OCI-LY3 (cell line): ENCODE measurements at regions not wholly inside any gene's neighbourhood (a gene's known extent, or its start where the extent isn't known, plus 50 kb on each side); places are given as distances from the start of the nearest gene placed in this dataset.

Source experiments
- CTCF ChIP-seq: fragments of 200-600, 300-600 bp; sonication (generic); IDR thresholded peaks from 2 replicates; pipeline ENCODE4 v1.5.1; 2014; ENCODE audit warnings: antibody characterized with exemption, low read length, low read depth
- EZH2phosphoT487 ChIP-seq: fragments of 200-600 bp; shearing (Covaris generic); IDR thresholded peaks from 2 replicates; pipeline ENCODE4 v1.6.1; 2018; ENCODE audit warnings: antibody characterized with exemption, mixed run types, low read depth

DNA sequence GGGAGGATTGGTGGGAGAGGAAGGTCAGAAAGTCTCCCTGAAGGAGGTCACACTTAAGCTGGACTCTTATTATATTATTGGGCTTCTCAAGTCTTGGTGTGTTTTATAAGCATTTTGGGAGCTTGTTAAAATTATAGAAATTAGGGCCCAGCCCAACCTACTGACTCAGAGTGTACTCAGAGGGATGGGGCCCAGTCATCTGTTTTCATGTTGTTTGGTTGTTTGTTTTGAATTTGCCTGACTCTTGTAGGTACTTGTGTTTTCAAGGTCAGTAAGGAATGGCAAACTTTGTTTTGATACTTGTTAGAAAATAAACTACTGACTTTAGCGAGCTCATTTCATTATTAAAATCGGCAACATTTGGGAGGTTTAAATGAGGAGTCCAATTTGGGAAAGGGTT is 152.0 kb downstream of the INSIG2 start:
- no peak for TF ChIP-seq CTCF
- TF ChIP-seq EZH2phosphoT487 = no peak
